ENCODE measurements at regions not wholly inside any gene's neighbourhood (a gene's known extent, or its start where the extent isn't known, plus 50 kb on each side); places are given as distances from the start of the nearest gene placed in this dataset.

- TF ChIP-seq POLR2AphosphoS5 (IDR thresholded peaks at IDR 0.05; ENCODE audit: low read depth, low read length): no peak
- TF ChIP-seq CTCF (IDR thresholded peaks at IDR 0.05): no peak
- TF ChIP-seq REST (IDR thresholded peaks at IDR 0.05; ENCODE audit: insufficient read depth in 1 of 2, low read depth in 2 of 2, low read length in 1 of 2): no peak
- TF ChIP-seq SIN3A (IDR thresholded peaks at IDR 0.05; ENCODE audit: borderline replicate concordance, insufficient read depth, low read depth, low read length): no peak
Measured at GRCh38 chr9:29976981-29977380, 2403.7 kb upstream of the C9orf72 start.
